Stimulated activated naive CD8-positive, alpha-beta T cell treated with anti-CD3 and anti-CD28 coated beads, Interleukin-15, amount 100 ng/mL, for 72 hours (primary cell): ENCODE measurements at regions not wholly inside any gene's neighbourhood (a gene's known extent, or its start where the extent isn't known, plus 50 kb on each side); places are given as distances from the start of the nearest gene placed in this dataset.
A peak's percentile ranks its signal among the peaks of the same experiment; 100 is the strongest.

Experiments used
- ATAC-seq: fragments of 150-1000 bp; cut with Tn5 transposase; 2 replicates; pipeline ENCODE4 v1.10.0; 2021; ENCODE audit warnings: mild to moderate bottlenecking, moderate library complexity
- DNase-seq, 2 donors: peaks; one replicate each; pipeline ENCODE4 v3.0.0; 2021 to 2022
- H3K27ac Mint-ChIP-seq, 2 donors: one replicate each; pipeline ENCODE4 v1.8.0; 2022; ENCODE audit warnings: mild to moderate bottlenecking in 2 of 2, mixed read lengths in 2 of 2, moderate library complexity in 2 of 2
- H3K27me3 Mint-ChIP-seq: one replicate; pipeline ENCODE4 v1.8.0; 2022; ENCODE audit warnings: mixed read lengths
- H3K4me1 Mint-ChIP-seq: one replicate; pipeline ENCODE4 v1.8.0; 2022; ENCODE audit warnings: mild to moderate bottlenecking, mixed read lengths
- H3K4me3 Mint-ChIP-seq, 2 donors: one replicate each; pipeline ENCODE4 v1.8.0; 2022; ENCODE audit warnings: mild to moderate bottlenecking in 2 of 2, mixed read lengths in 2 of 2, moderate library complexity in 1 of 2
- H3K9me3 Mint-ChIP-seq, 2 donors: one replicate each; pipeline ENCODE4 v1.8.0; 2022; ENCODE audit warnings: mixed read lengths in 2 of 2

DNA sequence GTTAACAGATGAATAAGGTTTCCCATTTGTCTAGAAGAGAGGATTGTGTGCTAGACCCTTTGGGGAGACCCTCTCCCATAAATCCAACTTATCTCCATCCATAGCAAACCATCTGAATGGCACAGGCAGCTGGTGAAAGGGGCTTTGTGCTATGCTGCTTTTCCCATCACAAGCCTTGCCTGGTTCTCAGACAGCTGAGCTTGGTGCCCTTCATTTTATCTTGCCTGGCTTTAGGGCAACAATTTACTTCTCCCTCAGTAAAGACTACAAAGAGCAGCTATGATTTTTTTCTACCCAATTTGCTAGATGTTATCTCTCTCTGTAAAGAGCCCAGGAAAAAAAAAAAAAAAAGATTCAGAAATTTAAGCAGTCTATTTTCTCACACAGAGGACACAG is 117.0 kb upstream of the COL21A1 start:
- Mint-ChIP-seq H3K9me3 (no peaks in the 10 kb centered on the region), H3K4me1 (no peaks in the 10 kb centered on the region), H3K27ac (no peak overlapping the region), H3K27me3 (no peaks in the 10 kb centered on the region), H3K4me3 (no peak overlapping the region)
- ATAC-seq (no peak), DNase-seq (no peak)

DNA sequence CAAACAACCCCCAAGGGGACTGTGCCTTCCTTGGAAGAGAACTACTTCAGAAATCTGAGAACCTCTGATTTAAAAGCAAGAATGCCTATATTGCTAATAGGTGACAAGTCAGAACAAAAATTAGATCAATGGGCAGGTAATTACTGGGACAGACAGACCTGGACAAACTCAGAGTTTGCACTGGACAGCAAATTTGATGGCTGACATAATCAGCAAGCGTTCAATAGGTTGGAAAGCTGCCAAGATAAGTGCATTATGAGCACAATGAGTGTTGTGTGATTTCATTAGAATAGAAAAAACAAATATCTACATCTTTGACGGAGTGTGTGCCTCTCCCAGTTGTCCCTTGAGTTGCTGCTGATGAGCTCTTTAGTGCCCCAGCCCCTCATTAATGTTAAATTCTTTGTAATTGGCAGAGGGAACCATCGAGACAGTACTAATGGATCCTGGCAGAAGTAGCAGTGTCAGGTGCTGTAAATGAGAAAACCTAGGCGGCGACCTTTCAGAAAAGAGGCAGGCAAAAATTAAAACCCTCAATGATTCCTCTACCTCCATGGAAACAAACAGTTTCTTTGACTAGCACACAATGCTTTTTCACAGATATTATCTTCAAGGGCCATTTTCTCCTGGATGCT is 116.5 kb upstream of the COL21A1 start:
- H3K4me3 Mint-ChIP-seq, result no peak overlapping the region
- no peaks in the 10 kb centered on the region for H3K4me1 Mint-ChIP-seq
- H3K27me3 Mint-ChIP-seq, result no peaks in the 10 kb centered on the region
- no peak for ATAC-seq
- no peak overlapping the region for H3K27ac Mint-ChIP-seq
- no peaks in the 10 kb centered on the region for H3K9me3 Mint-ChIP-seq
- DNase-seq, result no peak

DNA sequence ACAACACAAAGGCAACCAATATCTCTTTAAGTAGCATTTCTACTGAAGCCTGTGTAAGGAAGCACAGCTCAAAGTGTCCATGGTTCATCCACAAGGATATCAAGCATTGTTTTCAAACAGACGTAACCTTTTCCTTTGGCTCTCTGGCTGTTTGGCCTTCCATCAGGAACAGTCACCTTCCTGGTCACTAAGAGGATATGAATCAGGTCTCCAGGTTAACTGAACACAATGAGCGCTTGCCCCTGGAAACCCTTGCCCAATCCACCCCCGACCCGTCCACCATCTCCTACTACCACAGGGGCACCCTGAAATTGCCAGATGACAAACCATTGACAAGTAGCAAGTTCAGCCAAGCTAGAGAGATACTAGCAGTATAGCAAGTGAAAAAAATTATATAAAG is 114.4 kb upstream of the COL21A1 start:
- Mint-ChIP-seq H3K4me1 (no peaks in the 10 kb centered on the region), H3K9me3 (no peaks in the 10 kb centered on the region), H3K27me3 (no peaks in the 10 kb centered on the region), H3K4me3 (no peak overlapping the region), H3K27ac (no peak overlapping the region)
- no peak for DNase-seq
- ATAC-seq, result no peak

- no peaks in the 10 kb centered on the region for H3K27me3 Mint-ChIP-seq
- no peaks in the 10 kb centered on the region for H3K9me3 Mint-ChIP-seq
- H3K4me1 Mint-ChIP-seq, result no peaks in the 10 kb centered on the region
- no peak overlapping the region for H3K27ac Mint-ChIP-seq
- peak; percentile 66 for ATAC-seq
- no peak overlapping the region for H3K4me3 Mint-ChIP-seq
- DNase-seq, result peak; percentile 39 to 49
These were observed 112.0 kb upstream of the COL21A1 start for GRCh38 chr6:56359201-56359899.

DNA sequence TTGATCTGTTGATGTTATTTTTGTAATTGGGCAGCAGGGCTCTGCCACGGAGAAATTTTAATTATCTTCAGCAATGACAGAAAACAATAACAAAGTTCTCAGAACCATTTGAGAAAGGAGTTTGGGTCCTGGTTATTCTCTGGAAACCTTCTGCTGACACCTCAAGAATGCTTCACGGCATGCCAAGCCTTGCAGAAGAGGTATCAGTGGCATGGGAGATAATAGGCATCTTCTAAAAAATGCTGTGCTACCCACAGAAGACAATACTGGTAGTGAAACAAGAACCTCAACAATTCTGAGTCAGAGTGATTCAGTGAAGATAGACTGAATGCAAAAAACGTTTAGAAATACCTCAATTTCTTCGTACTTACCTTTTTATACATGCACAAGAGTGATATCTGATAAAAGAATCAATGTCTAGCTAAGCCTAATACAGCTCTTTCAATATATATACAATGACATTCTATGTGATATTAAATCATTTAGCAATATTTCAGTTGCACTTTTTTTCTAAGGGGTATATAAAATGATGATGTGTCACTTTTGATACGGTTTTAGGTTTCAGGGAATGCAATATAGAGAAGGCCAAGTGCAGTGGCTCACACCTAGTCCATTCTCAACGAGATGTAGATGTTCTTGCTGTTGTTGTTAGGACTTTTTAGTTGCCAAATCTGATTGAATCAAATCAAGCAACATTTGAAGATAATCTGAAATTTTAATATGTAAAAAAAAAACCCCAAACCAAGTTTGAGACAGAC is 110.4 kb upstream of the COL21A1 start:
- Mint-ChIP-seq H3K27me3 (no peaks in the 10 kb centered on the region), H3K4me1 (no peaks in the 10 kb centered on the region), H3K27ac (no peak overlapping the region), H3K9me3 (peaks cover 5 to 9% of the 10 kb centered on the region in 2 donors), H3K4me3 (no peak overlapping the region)
- ATAC-seq (no peak), DNase-seq (no peak)

GRCh38 chr6:56356426-56356825 is 109.0 kb upstream of the COL21A1 start:
- Mint-ChIP-seq H3K27me3 (no peaks in the 10 kb centered on the region), H3K9me3 (peaks cover 5 to 9% of the 10 kb centered on the region in 2 donors), H3K27ac (no peak overlapping the region), H3K4me1 (no peaks in the 10 kb centered on the region), H3K4me3 (no peak overlapping the region)
- ATAC-seq (no peak), DNase-seq (no peak)

DNA sequence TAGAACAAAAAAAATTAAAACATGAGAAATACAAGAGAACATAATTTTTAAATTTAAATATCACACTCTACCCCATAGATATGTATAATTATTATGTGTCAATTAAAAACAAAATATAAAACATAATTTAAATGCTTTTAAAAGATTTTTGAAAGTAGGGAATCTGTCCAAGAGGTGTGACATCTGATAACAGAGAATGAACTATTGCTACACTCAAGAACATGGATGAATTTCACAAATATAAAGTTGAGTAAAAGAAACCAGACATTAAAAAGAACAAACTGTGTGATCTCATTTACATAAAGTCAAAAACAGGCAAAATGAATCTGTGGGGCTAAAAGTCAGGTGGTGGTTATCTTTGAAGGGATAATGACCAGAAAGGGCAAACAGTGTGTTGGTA is 106.5 kb upstream of the COL21A1 start:
- ATAC-seq (no peak), DNase-seq (no peak)
- H3K4me1 Mint-ChIP-seq, result no peaks in the 10 kb centered on the region
- H3K4me3 Mint-ChIP-seq, result no peak overlapping the region
- peaks cover 5 to 9% of the 10 kb centered on the region in 2 donors for H3K9me3 Mint-ChIP-seq
- no peaks in the 10 kb centered on the region for H3K27me3 Mint-ChIP-seq
- H3K27ac Mint-ChIP-seq, result no peak overlapping the region

DNA sequence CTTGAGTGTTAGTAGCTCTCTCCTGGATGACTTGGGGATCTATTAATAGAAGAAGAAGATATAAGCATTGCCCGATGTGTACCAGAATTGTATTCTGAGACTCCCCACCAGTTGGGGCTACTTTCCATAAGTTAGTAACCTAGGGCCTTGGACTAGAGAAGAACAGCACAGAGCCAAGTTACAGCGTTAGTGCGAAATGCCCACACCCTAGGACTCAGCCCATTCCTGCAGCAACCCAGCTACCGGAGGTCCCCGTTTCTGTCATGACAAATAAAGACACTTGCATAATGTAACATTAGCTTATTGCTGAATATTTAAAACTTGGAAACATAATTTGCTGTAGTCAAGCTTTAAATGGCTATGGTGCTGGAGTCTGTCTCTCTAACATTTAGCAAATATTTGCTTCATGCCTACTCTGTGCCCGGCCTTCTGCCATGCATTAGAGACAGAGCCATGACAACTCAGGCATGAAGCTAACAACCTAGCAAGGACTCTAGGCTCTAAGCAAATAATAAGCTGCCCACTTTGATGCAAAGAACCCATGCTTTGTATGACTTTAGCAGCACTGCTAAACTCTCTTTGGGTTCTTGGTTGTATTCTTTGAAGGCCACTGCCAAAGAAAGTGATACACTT is 103.4 kb upstream of the COL21A1 start:
- Mint-ChIP-seq H3K4me1 (no peaks in the 10 kb centered on the region), H3K27ac (no peak overlapping the region), H3K9me3 (peaks cover 5 to 9% of the 10 kb centered on the region in 2 donors), H3K27me3 (peaks cover 24% of the 10 kb centered on the region), H3K4me3 (no peak overlapping the region)
- DNase-seq (no peak), ATAC-seq (no peak)

DNA sequence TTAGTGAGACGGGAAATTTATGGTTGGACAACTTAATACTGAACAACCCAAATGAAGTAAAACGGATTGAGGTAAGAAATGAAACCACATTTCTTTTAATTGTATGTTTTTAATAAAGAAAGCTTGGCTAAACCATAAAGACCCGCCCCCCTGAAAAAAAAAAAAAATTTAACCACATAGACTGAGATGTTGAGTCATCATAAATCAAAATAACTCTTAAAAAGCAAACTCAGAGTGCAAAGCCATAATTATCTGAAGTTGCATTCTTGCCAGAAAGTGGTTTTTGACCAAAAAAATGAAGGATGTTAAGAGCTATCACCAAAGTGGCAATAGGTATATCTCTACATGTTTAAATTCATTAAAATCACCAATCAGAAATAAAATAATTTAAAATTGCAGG is 101.8 kb upstream of the COL21A1 start:
- Mint-ChIP-seq H3K27me3 (peaks cover 24% of the 10 kb centered on the region), H3K9me3 (peaks cover 5 to 9% of the 10 kb centered on the region in 2 donors), H3K4me3 (no peak overlapping the region), H3K4me1 (no peaks in the 10 kb centered on the region), H3K27ac (no peak overlapping the region)
- ATAC-seq (no peak), DNase-seq (no peak)

DNA sequence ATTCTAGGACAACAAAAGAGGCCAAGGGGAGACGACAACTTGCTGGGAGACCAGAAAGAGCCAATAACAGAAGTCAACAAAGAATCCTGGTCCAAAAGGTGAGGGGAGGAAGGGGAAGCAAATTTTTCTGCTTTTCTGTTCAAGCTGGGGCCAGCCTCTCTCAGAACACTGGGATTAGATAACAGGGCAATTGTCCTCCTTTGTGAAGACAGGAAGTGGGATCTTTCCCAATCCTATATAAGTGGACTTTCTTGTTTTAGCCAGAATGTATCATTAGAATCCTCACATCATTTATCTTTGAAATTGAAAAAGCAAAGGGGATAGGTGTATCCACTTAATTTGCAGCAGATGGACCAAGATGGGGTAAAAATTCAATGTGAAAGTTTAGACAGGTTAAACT is 101.2 kb upstream of the COL21A1 start:
- H3K4me3 Mint-ChIP-seq, result no peak overlapping the region
- peaks cover 24% of the 10 kb centered on the region for H3K27me3 Mint-ChIP-seq
- peaks cover 5% of the 10 kb centered on the region in 2 donors for H3K9me3 Mint-ChIP-seq
- DNase-seq (no peak), ATAC-seq (no peak)
- H3K4me1 Mint-ChIP-seq, result no peaks in the 10 kb centered on the region
- H3K27ac Mint-ChIP-seq, result no peak overlapping the region

GRCh38 chr6:56347526-56347925 is 100.1 kb upstream of the COL21A1 start:
- H3K27ac Mint-ChIP-seq, result no peak overlapping the region
- no peaks in the 10 kb centered on the region for H3K9me3 Mint-ChIP-seq
- no peak for DNase-seq
- H3K4me3 Mint-ChIP-seq, result no peak overlapping the region
- no peaks in the 10 kb centered on the region for H3K4me1 Mint-ChIP-seq
- no peak for ATAC-seq
- H3K27me3 Mint-ChIP-seq, result peaks cover 24% of the 10 kb centered on the region

DNA sequence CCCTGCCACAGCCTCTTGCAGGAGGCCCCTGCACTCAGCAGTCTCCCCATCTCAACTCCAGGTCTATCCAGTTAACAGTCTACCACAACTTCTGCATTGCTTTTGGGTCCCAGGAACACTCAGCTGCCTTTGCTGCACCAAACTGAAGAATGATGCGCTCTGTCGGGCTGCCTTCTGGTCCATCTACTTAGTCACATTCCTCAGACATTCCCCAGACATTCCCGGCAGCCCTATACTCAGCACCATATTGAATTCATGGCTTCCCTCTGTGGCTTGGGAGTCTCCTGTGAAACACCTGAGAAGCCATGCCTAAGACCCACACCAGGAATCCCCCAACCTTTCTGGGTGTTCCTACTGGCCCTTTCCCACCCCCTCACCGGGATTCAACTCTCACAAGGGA is 99.6 kb upstream of the COL21A1 start:
- Mint-ChIP-seq H3K27me3 (peaks cover 24% of the 10 kb centered on the region), H3K27ac (peak overlapping the region in 1 of 2 donors; percentile 37), H3K9me3 (no peaks in the 10 kb centered on the region), H3K4me3 (no peak overlapping the region), H3K4me1 (no peaks in the 10 kb centered on the region)
- DNase-seq (no peak), ATAC-seq (no peak)

GRCh38 chr6:56345376-56345995 is 98.1 kb upstream of the COL21A1 start:
- no peaks in the 10 kb centered on the region for H3K4me1 Mint-ChIP-seq
- H3K27me3 Mint-ChIP-seq, result peaks cover 36% of the 10 kb centered on the region
- H3K4me3 Mint-ChIP-seq, result no peak overlapping the region
- H3K9me3 Mint-ChIP-seq, result no peaks in the 10 kb centered on the region
- H3K27ac Mint-ChIP-seq, result no peak overlapping the region
- no peak for DNase-seq
- ATAC-seq, result no peak

DNA sequence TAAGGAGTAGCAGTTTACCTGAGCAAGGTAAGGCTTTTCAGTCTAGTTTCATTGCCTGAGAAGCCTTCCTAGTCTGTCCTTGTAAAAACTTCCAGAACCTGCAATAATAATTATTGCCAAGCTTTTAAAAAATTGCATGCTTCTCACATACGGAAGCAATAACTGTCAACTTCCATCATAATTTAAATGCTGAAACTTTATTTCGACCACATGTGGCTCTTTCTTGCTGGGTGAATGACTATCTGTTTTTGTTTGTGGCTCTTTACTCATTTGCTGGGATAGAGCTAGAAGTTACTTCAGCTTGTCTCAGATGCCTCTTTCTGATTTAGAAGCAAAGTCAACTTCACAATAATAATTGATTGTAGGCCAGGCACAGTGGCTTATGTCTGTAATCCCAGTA is 95.9 kb upstream of the COL21A1 start:
- Mint-ChIP-seq H3K27me3 (peaks cover 32% of the 10 kb centered on the region), H3K4me1 (no peaks in the 10 kb centered on the region), H3K9me3 (no peaks in the 10 kb centered on the region), H3K27ac (no peak overlapping the region), H3K4me3 (no peak overlapping the region)
- no peak for DNase-seq
- no peak for ATAC-seq

GRCh38 chr6:56339524-56339923 is 92.1 kb upstream of the COL21A1 start:
- Mint-ChIP-seq H3K27me3 (peaks cover 12% of the 10 kb centered on the region), H3K4me1 (no peaks in the 10 kb centered on the region), H3K9me3 (no peaks in the 10 kb centered on the region), H3K4me3 (no peak overlapping the region), H3K27ac (no peak overlapping the region)
- no peak for DNase-seq
- ATAC-seq, result no peak
